ENCODE measurements at regions not wholly inside any gene's neighbourhood (a gene's known extent, or its start where the extent isn't known, plus 50 kb on each side); places are given as distances from the start of the nearest gene placed in this dataset.

DNA sequence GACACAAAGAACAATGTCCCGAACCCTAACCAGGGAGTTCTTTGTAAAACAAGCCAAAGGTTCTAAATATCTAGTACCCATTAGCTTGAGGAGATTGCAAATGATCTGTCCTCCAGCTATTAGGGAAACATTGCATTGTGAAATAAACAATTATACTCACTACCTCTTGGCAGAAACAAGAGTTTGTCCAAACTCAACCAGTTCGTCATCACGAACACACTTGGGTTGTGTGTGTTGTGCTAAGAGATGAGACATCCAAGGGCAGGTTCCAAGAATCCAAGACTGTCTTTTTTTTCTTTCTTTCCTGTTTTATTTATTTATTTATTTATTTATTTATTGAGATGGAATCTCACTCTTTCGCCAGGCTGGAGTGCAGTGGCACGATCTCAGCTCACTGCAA lies 793.1 kb upstream of the AUTS2 start:
- no peak overlapping the region for H3K14ac ChIP-seq (ENCODE audit: low read length in 2 of 2)
- H2AK5ac ChIP-seq (ENCODE audit: low read length, severe bottlenecking): no peak overlapping the region
- H3K36me3 ChIP-seq (ENCODE audit: control insufficient read depth in 1 of 2, insufficient read depth in 2 of 2, low read depth in 1 of 2, low read length in 2 of 2): no peaks in the 10 kb centered on the region
- H3K23ac ChIP-seq (ENCODE audit: low read length in 2 of 2): no peak overlapping the region
- no peaks in the 10 kb centered on the region for H3K4me1 ChIP-seq (ENCODE audit: control insufficient read depth, insufficient read depth, low read depth, low read length)
- H2BK12ac ChIP-seq (ENCODE audit: low read length in 2 of 2): no peak overlapping the region
- no peak overlapping the region for H3K4me3 ChIP-seq (ENCODE audit: insufficient read depth in 1 of 2, low read depth in 1 of 2, low read length in 2 of 2)
- no peak overlapping the region for H3K27ac ChIP-seq (ENCODE audit: low read length, poor library complexity, severe bottlenecking)
- no peak overlapping the region for H2BK5ac ChIP-seq (ENCODE audit: low read depth, low read length, poor library complexity, severe bottlenecking)
- no peak overlapping the region for H3K9ac ChIP-seq (ENCODE audit: low read length)
- H4K91ac ChIP-seq (ENCODE audit: low read length): no peak overlapping the region
- no peak overlapping the region for H3K4ac ChIP-seq (ENCODE audit: low read depth in 1 of 2, low read length in 2 of 2)
- no peak overlapping the region for H3K4me2 ChIP-seq (ENCODE audit: low read length, poor library complexity, severe bottlenecking)
- no peak for DNase-seq
- H2BK15ac ChIP-seq (ENCODE audit: low read depth, poor library complexity, severe bottlenecking): no peak overlapping the region
- no peaks in the 10 kb centered on the region for H3K9me3 ChIP-seq (ENCODE audit: control insufficient read depth, low read length)
- H3K79me1 ChIP-seq (replicated peaks; ENCODE audit: low read length, poor library complexity, severe bottlenecking): no peaks in the 10 kb centered on the region
- 89% methylated on average over 2 of the region's 5 CpGs for WGBS
- H2BK120ac ChIP-seq (ENCODE audit: low read depth, low read length): no peak overlapping the region
- H3K18ac ChIP-seq (ENCODE audit: low read depth in 1 of 2, low read length in 2 of 2): no peak overlapping the region
- no peak overlapping the region for H4K8ac ChIP-seq (ENCODE audit: low read length)
- no peaks in the 10 kb centered on the region for H3K27me3 ChIP-seq (ENCODE audit: control insufficient read depth in 1 of 2, insufficient read depth in 1 of 2, low read length in 2 of 2)
- H2AFZ ChIP-seq (ENCODE audit: low read depth, low read length): no peak overlapping the region

DNA sequence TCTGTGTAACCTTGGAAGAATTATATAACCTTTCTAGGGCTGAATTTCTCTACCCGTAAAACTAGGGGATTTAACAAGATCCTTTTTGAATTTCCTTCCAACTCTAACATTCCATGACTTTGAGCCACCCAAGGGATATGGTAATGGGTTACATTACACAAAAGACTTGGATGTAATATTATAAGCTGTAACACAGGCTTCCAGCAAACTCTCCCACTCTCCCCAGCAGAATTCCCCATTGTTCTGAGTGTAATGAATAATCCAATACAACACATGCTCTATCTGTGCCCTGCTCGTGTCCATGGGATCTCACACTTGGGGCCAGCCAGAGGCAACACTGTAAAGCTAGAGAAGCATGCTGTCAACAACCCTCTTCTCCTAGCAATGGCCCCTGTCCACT lies 790.6 kb upstream of the AUTS2 start:
- Histone ChIP-seq H3K18ac (ENCODE audit: low read depth in 1 of 2, low read length in 2 of 2) (no peak overlapping the region), H3K14ac (ENCODE audit: low read length in 2 of 2) (no peak overlapping the region), H2AFZ (ENCODE audit: low read depth, low read length) (no peak overlapping the region), H2BK15ac (ENCODE audit: low read depth, poor library complexity, severe bottlenecking) (no peak overlapping the region), H3K9me3 (ENCODE audit: control insufficient read depth, low read length) (no peaks in the 10 kb centered on the region), H4K91ac (ENCODE audit: low read length) (no peak overlapping the region), H3K27ac (ENCODE audit: low read length, poor library complexity, severe bottlenecking) (no peak overlapping the region), H2AK5ac (ENCODE audit: low read length, severe bottlenecking) (no peak overlapping the region), H2BK5ac (ENCODE audit: low read depth, low read length, poor library complexity, severe bottlenecking) (no peak overlapping the region), H3K9ac (ENCODE audit: low read length) (no peak overlapping the region), H3K23ac (ENCODE audit: low read length in 2 of 2) (no peak overlapping the region), H3K4ac (ENCODE audit: low read depth in 1 of 2, low read length in 2 of 2) (no peak overlapping the region), H3K27me3 (ENCODE audit: control insufficient read depth in 1 of 2, insufficient read depth in 1 of 2, low read length in 2 of 2) (no peaks in the 10 kb centered on the region), H3K36me3 (ENCODE audit: control insufficient read depth in 1 of 2, insufficient read depth in 2 of 2, low read depth in 1 of 2, low read length in 2 of 2) (no peaks in the 10 kb centered on the region), H2BK120ac (ENCODE audit: low read depth, low read length) (no peak overlapping the region), H3K4me2 (ENCODE audit: low read length, poor library complexity, severe bottlenecking) (no peak overlapping the region), H2BK12ac (ENCODE audit: low read length in 2 of 2) (no peak overlapping the region), H3K79me1 (replicated peaks; ENCODE audit: low read length, poor library complexity, severe bottlenecking) (no peaks in the 10 kb centered on the region), H4K8ac (ENCODE audit: low read length) (no peak overlapping the region), H3K4me1 (ENCODE audit: control insufficient read depth, insufficient read depth, low read depth, low read length) (no peaks in the 10 kb centered on the region), H3K4me3 (ENCODE audit: insufficient read depth in 1 of 2, low read depth in 1 of 2, low read length in 2 of 2) (no peak overlapping the region)
- 53% methylated on average over 1 of the region's 2 CpGs for WGBS
- DNase-seq: no peak

DNA sequence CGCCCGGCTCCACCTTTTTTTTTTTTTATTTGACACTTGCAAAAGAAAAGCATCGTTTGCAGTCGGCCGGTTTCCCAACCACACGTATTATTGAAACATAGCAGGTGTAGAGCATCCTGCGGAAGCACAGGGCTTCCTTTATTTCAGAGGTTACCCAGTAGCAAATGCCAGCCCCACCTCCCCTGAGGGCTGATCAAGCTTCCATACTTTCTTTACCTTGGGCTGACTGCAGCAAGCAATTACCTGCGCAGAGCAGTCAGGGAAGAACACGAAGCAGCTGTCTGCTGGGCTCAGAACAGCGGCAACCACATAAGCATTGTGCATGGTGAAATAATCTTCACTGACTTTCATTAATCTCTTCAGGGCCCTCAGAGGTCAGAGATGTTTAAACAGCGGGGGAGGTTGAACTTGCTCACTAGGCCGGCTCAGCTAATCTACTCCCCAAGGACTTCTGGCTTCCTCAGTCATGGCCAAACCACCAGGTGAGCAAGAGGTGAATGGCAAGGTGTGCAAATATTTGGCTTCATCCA lies 784.7 kb upstream of the AUTS2 start:
- no peaks in the 10 kb centered on the region for H3K4me1 ChIP-seq (ENCODE audit: control insufficient read depth, insufficient read depth, low read depth, low read length)
- H3K4me3 ChIP-seq (ENCODE audit: insufficient read depth in 1 of 2, low read depth in 1 of 2, low read length in 2 of 2): no peak overlapping the region
- no peak overlapping the region for H3K27ac ChIP-seq (ENCODE audit: low read length, poor library complexity, severe bottlenecking)
- H2BK12ac ChIP-seq (ENCODE audit: low read length in 2 of 2): no peak overlapping the region
- H2BK5ac ChIP-seq (ENCODE audit: low read depth, low read length, poor library complexity, severe bottlenecking): no peak overlapping the region
- H2AK5ac ChIP-seq (ENCODE audit: low read length, severe bottlenecking): no peak overlapping the region
- peaks cover 1% of the 10 kb centered on the region for H3K9me3 ChIP-seq (ENCODE audit: control insufficient read depth, low read length)
- H3K79me1 ChIP-seq (replicated peaks; ENCODE audit: low read length, poor library complexity, severe bottlenecking): no peaks in the 10 kb centered on the region
- no peak overlapping the region for H3K23ac ChIP-seq (ENCODE audit: low read length in 2 of 2)
- no peak overlapping the region for H2BK120ac ChIP-seq (ENCODE audit: low read depth, low read length)
- H2BK15ac ChIP-seq (ENCODE audit: low read depth, poor library complexity, severe bottlenecking): no peak overlapping the region
- H3K4ac ChIP-seq (ENCODE audit: low read depth in 1 of 2, low read length in 2 of 2): no peak overlapping the region
- H3K36me3 ChIP-seq (ENCODE audit: control insufficient read depth in 1 of 2, insufficient read depth in 2 of 2, low read depth in 1 of 2, low read length in 2 of 2): no peaks in the 10 kb centered on the region
- H3K4me2 ChIP-seq (ENCODE audit: low read length, poor library complexity, severe bottlenecking): no peak overlapping the region
- no peak overlapping the region for H4K91ac ChIP-seq (ENCODE audit: low read length)
- no peak overlapping the region for H3K18ac ChIP-seq (ENCODE audit: low read depth in 1 of 2, low read length in 2 of 2)
- H2AFZ ChIP-seq (ENCODE audit: low read depth, low read length): no peak overlapping the region
- 91% methylated on average over 12 of the region's 12 CpGs for WGBS
- H3K9ac ChIP-seq (ENCODE audit: low read length): no peak overlapping the region
- no peak overlapping the region for H4K8ac ChIP-seq (ENCODE audit: low read length)
- H3K14ac ChIP-seq (ENCODE audit: low read length in 2 of 2): no peak overlapping the region
- H3K27me3 ChIP-seq (ENCODE audit: control insufficient read depth in 1 of 2, insufficient read depth in 1 of 2, low read length in 2 of 2): peaks cover 0 to 11% of the 10 kb centered on the region in 2 experiments
- DNase-seq: no peak

DNA sequence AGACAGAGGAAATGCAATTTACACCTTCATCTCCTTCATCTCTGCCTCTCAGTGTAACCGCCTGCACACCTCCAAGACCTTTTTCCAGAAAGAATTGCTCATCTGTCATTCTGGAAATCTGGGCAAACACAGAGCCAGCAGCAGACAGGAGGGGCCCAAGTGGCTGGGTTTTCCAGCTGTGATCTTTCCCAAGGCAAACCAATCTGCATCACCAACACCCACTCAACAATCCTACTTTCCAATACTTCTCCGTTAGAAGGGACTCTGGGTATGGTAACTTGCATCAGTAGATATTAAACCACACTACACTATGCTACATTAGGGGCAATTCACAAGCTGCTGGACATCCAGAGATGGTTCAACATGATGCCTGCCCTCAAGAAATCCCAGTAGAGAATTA lies 781.8 kb upstream of the AUTS2 start:
- H2BK120ac ChIP-seq (ENCODE audit: low read depth, low read length): no peak overlapping the region
- H3K9me3 ChIP-seq (ENCODE audit: control insufficient read depth, low read length): peaks cover 8% of the 10 kb centered on the region
- H2BK5ac ChIP-seq (ENCODE audit: low read depth, low read length, poor library complexity, severe bottlenecking): no peak overlapping the region
- no peaks in the 10 kb centered on the region for H3K4me1 ChIP-seq (ENCODE audit: control insufficient read depth, insufficient read depth, low read depth, low read length)
- no peak overlapping the region for H3K4me2 ChIP-seq (ENCODE audit: low read length, poor library complexity, severe bottlenecking)
- no peaks in the 10 kb centered on the region for H3K36me3 ChIP-seq (ENCODE audit: control insufficient read depth in 1 of 2, insufficient read depth in 2 of 2, low read depth in 1 of 2, low read length in 2 of 2)
- H3K14ac ChIP-seq (ENCODE audit: low read length in 2 of 2): no peak overlapping the region
- WGBS: 98% methylated on average over 2 of the region's 2 CpGs
- H3K9ac ChIP-seq (ENCODE audit: low read length): no peak overlapping the region
- H3K4me3 ChIP-seq (ENCODE audit: insufficient read depth in 1 of 2, low read depth in 1 of 2, low read length in 2 of 2): no peak overlapping the region
- no peak overlapping the region for H3K4ac ChIP-seq (ENCODE audit: low read depth in 1 of 2, low read length in 2 of 2)
- H2AK5ac ChIP-seq (ENCODE audit: low read length, severe bottlenecking): no peak overlapping the region
- H2AFZ ChIP-seq (ENCODE audit: low read depth, low read length): no peak overlapping the region
- H2BK15ac ChIP-seq (ENCODE audit: low read depth, poor library complexity, severe bottlenecking): no peak overlapping the region
- H3K27ac ChIP-seq (ENCODE audit: low read length, poor library complexity, severe bottlenecking): no peak overlapping the region
- H3K27me3 ChIP-seq (ENCODE audit: control insufficient read depth in 1 of 2, insufficient read depth in 1 of 2, low read length in 2 of 2): peaks cover 0 to 15% of the 10 kb centered on the region in 2 experiments
- H3K23ac ChIP-seq (ENCODE audit: low read length in 2 of 2): no peak overlapping the region
- H3K79me1 ChIP-seq (replicated peaks; ENCODE audit: low read length, poor library complexity, severe bottlenecking): no peaks in the 10 kb centered on the region
- no peak overlapping the region for H3K18ac ChIP-seq (ENCODE audit: low read depth in 1 of 2, low read length in 2 of 2)
- no peak overlapping the region for H4K8ac ChIP-seq (ENCODE audit: low read length)
- no peak for DNase-seq
- no peak overlapping the region for H4K91ac ChIP-seq (ENCODE audit: low read length)
- no peak overlapping the region for H2BK12ac ChIP-seq (ENCODE audit: low read length in 2 of 2)
